ENCODE measurements at regions not wholly inside any gene's neighbourhood (a gene's known extent, or its start where the extent isn't known, plus 50 kb on each side); places are given as distances from the start of the nearest gene placed in this dataset.

GRCh38 chr9:86767373-86767772, 179.9 kb downstream of the GAS1 start:
- H2AFZ ChIP-seq (ENCODE audit: low read depth, low read length), result no peak overlapping the region

DNA sequence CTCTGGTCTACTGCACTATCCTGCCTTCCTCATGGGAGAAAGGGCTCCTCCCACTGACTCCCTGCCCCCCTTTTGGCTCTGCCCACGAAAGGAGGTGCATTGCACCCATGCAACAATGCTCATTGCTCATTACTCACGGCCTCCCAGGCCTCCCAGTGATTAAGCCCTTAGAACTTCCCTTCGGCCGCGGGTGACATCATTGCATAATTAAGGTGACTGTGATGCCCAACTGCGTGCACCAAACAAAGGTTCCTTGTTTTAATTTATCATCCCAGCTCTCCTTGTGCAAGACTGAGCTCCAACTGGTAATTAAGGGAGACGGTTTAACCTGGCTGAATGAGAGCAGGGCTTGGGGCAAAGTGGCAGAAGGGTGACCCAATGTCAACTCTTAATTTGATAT, 180.4 kb downstream of the GAS1 start:
- Histone ChIP-seq H2AFZ (ENCODE audit: low read depth, low read length) (no peak overlapping the region), H3K4me3 (ENCODE audit: low read length) (no peak overlapping the region), H3K4me1 (ENCODE audit: low read length) (no peaks in the 10 kb centered on the region), H3K79me2 (ENCODE audit: low read length) (no peaks in the 10 kb centered on the region), H4K20me1 (ENCODE audit: insufficient read depth, low read length) (no peaks in the 10 kb centered on the region), H3K9ac (ENCODE audit: low read length) (no peak overlapping the region), H3K27me3 (ENCODE audit: low read depth, low read length) (no peaks in the 10 kb centered on the region), H3K9me3 (ENCODE audit: insufficient read depth, low read length) (no peaks in the 10 kb centered on the region), H3K4me2 (ENCODE audit: low read length) (no peak overlapping the region), H3K36me3 (replicated peaks; ENCODE audit: low read depth, low read length) (no peaks in the 10 kb centered on the region), H3K27ac (ENCODE audit: low read length) (no peak overlapping the region)
- TF ChIP-seq CTCF (IDR thresholded peaks at IDR 0.05; ENCODE audit: low read depth, low read length) (no peak), EZH2phosphoT487 (IDR thresholded peaks at IDR 0.05; ENCODE audit: low read depth) (no peak)

More at GRCh38 chr9:86767373-86767772, 179.9 kb downstream of the GAS1 start:
- Histone ChIP-seq H3K4me1 (ENCODE audit: low read length) (no peaks in the 10 kb centered on the region), H3K79me2 (ENCODE audit: low read length) (no peaks in the 10 kb centered on the region), H3K9me3 (ENCODE audit: insufficient read depth, low read length) (no peaks in the 10 kb centered on the region), H3K27me3 (ENCODE audit: low read depth, low read length) (no peaks in the 10 kb centered on the region), H4K20me1 (ENCODE audit: insufficient read depth, low read length) (no peaks in the 10 kb centered on the region), H3K4me2 (ENCODE audit: low read length) (no peak overlapping the region), H3K9ac (ENCODE audit: low read length) (no peak overlapping the region), H3K4me3 (ENCODE audit: low read length) (no peak overlapping the region), H3K36me3 (replicated peaks; ENCODE audit: low read depth, low read length) (no peaks in the 10 kb centered on the region), H3K27ac (ENCODE audit: low read length) (no peak overlapping the region)
- TF ChIP-seq CTCF (IDR thresholded peaks at IDR 0.05; ENCODE audit: low read depth, low read length) (no peak), EZH2phosphoT487 (IDR thresholded peaks at IDR 0.05; ENCODE audit: low read depth) (no peak)

- no peaks in the 10 kb centered on the region for H3K27me3 ChIP-seq (ENCODE audit: low read depth, low read length)
- H3K4me2 ChIP-seq (ENCODE audit: low read length), result no peak overlapping the region
- no peaks in the 10 kb centered on the region for H3K4me1 ChIP-seq (ENCODE audit: low read length)
- no peaks in the 10 kb centered on the region for H3K36me3 ChIP-seq (replicated peaks; ENCODE audit: low read depth, low read length)
- H3K9me3 ChIP-seq (ENCODE audit: insufficient read depth, low read length), result no peaks in the 10 kb centered on the region
- no peaks in the 10 kb centered on the region for H3K79me2 ChIP-seq (ENCODE audit: low read length)
- no peak overlapping the region for H2AFZ ChIP-seq (ENCODE audit: low read depth, low read length)
- H3K27ac ChIP-seq (ENCODE audit: low read length), result no peak overlapping the region
- no peaks in the 10 kb centered on the region for H4K20me1 ChIP-seq (ENCODE audit: insufficient read depth, low read length)
- no peak overlapping the region for H3K9ac ChIP-seq (ENCODE audit: low read length)
- H3K4me3 ChIP-seq (ENCODE audit: low read length), result no peak overlapping the region
- no peak for TF ChIP-seq EZH2phosphoT487 (IDR thresholded peaks at IDR 0.05; ENCODE audit: low read depth)
Observed at GRCh38 chr9:86766511-86766910, 180.8 kb downstream of the GAS1 start.

DNA sequence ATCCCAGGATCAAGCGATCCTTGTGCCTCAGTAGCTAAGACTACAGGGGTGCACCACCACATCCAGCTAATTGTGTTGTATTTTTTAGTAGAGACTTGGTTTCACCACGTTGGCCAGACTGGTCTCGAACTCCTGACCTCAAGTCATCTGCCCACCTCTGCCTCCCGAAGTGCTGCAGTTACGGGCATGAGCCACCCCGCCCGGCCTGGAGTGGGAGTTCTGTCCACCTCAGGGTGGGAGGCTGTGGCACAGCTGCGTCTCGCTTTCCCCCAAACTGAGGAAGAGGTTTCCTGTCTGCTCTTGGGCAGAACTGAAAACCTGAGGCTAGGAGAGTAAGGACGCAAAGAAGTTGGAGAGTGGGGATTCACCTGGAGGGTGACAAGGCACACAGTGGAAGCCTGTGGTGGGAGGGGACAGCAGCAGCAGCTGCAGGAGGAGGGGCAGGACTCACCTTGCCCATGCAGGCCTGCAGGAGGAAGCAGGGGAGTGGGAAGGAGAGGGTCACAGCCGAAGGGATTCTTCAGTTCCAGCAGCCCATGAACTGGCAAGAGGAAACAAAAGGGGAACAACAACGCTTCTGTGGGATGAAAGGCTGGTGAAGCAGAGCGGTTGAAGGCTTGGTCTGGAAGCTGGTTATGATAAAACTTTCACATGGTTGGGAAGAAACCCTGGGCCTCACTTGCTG, 181.4 kb downstream of the GAS1 start:
- Histone ChIP-seq H3K79me2 (ENCODE audit: low read length) (no peaks in the 10 kb centered on the region), H3K4me3 (ENCODE audit: low read length) (no peak overlapping the region), H3K9ac (ENCODE audit: low read length) (no peak overlapping the region), H3K4me1 (ENCODE audit: low read length) (no peaks in the 10 kb centered on the region), H3K27ac (ENCODE audit: low read length) (no peak overlapping the region), H2AFZ (ENCODE audit: low read depth, low read length) (no peak overlapping the region), H3K27me3 (ENCODE audit: low read depth, low read length) (no peaks in the 10 kb centered on the region), H3K4me2 (ENCODE audit: low read length) (no peak overlapping the region), H4K20me1 (ENCODE audit: insufficient read depth, low read length) (no peaks in the 10 kb centered on the region), H3K36me3 (replicated peaks; ENCODE audit: low read depth, low read length) (no peaks in the 10 kb centered on the region), H3K9me3 (ENCODE audit: insufficient read depth, low read length) (no peaks in the 10 kb centered on the region)
- TF ChIP-seq CTCF (IDR thresholded peaks at IDR 0.05; ENCODE audit: low read depth, low read length), result no peak
- no peak for TF ChIP-seq EZH2phosphoT487 (IDR thresholded peaks at IDR 0.05; ENCODE audit: low read depth)
